Suprapubic skin (tissue), 4 donors: ENCODE measurements at regions not wholly inside any gene's neighbourhood (a gene's known extent, or its start where the extent isn't known, plus 50 kb on each side); places are given as distances from the start of the nearest gene placed in this dataset.

Experiments used
- EP300 ChIP-seq: sonication (generic); formaldehyde crosslinking; IDR thresholded peaks from one replicate; pipeline ENCODE4 v1.6.1; 2017; ENCODE audit warnings: antibody characterized with exemption
- POLR2A ChIP-seq, 2 donors: fragments of 450-650 bp; IDR thresholded peaks; one replicate each; pipeline ENCODE4 v1.6.1; 2017; ENCODE audit warnings: antibody characterized with exemption in 2 of 2, mild to moderate bottlenecking in 2 of 2, moderate library complexity in 2 of 2
- POLR2AphosphoS5 ChIP-seq, 3 donors: sonication (generic); formaldehyde crosslinking; IDR thresholded peaks; one replicate each; pipeline ENCODE4 v1.6.1; 2017; ENCODE audit warnings: antibody characterized with exemption in 3 of 3
- TF ChIP-seq, protein P1 (sequence below), 2 donors: fragments of 200-600 bp in 1 of 2; fragments of 450-650 bp in 1 of 2; sonication (generic) in 1 of 2; IDR thresholded peaks; one replicate each; pipeline ENCODE4 v1.5.1; 2016 to 2019; ENCODE audit warnings: antibody characterized with exemption in 2 of 2, mild to moderate bottlenecking in 1 of 2, moderate library complexity in 1 of 2

DNA sequence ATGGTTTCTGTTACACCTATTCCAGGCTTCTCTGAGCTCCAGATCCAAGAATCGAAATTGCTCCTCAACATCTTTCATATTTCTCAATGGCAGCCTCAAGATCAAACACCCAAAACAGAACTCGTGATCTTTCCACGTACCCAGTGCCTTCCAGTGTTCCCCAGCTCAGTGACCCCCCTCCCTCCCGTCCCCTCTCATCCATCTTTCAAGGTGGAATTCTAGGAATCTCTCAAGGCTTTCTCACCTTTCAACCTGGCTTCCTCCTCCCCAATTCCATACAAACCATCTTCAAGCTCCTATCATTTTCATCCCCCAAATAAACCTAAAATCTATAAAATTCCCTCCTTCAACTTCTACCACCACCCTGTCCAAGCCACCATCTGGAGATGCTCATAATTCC is 615.3 kb downstream of the BNC2 start:
- TF ChIP-seq POLR2AphosphoS5 (IDR thresholded peaks at IDR 0.05): no peak
- TF ChIP-seq, protein P1, sequence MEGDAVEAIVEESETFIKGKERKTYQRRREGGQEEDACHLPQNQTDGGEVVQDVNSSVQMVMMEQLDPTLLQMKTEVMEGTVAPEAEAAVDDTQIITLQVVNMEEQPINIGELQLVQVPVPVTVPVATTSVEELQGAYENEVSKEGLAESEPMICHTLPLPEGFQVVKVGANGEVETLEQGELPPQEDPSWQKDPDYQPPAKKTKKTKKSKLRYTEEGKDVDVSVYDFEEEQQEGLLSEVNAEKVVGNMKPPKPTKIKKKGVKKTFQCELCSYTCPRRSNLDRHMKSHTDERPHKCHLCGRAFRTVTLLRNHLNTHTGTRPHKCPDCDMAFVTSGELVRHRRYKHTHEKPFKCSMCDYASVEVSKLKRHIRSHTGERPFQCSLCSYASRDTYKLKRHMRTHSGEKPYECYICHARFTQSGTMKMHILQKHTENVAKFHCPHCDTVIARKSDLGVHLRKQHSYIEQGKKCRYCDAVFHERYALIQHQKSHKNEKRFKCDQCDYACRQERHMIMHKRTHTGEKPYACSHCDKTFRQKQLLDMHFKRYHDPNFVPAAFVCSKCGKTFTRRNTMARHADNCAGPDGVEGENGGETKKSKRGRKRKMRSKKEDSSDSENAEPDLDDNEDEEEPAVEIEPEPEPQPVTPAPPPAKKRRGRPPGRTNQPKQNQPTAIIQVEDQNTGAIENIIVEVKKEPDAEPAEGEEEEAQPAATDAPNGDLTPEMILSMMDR (IDR thresholded peaks at IDR 0.05): no peak
- no peak for TF ChIP-seq EP300
- TF ChIP-seq POLR2A (IDR thresholded peaks at IDR 0.05): no peak
